ENCODE measurements at regions not wholly inside any gene's neighbourhood (a gene's known extent, or its start where the extent isn't known, plus 50 kb on each side); places are given as distances from the start of the nearest gene placed in this dataset.
"Not testable (repeated sequence)": the region's sequence is repeated elsewhere in the genome, so short reads cannot be mapped to it uniquely, and the experiment has no call there.

DNA sequence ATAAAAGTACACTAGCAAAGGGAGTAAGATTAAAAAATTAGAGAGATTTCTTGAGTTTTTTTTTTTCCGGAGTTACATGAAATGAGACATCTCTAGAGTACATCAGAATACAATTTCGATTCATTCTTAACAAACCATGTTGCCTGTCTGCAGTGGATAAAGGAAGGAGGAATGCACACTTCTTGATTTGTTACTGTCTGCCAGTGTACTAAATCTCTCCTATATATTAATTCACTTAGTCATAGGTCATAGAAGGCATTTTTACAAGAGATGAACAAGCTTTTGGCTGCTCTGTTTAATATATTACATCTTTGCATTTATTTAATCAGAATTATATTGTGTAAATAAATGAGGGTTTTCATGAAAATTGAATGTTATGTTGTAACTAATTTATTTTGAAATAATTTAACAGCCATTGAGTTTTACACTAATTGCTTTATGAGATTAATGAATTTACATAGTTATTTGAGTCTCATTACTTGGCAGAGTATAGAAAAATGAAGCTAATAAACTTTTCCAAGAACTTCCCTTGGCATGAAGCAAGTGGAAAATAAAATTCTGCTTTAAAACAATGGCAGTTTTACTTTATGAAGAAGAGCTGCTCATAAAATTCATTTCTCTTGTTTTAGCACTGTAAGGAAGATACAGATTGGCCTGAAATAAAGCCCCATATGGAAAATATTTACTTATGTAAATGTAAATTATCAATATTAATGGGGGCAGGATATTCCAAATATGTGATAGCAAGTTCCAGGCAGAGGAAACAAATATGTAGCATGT, 1284.7 kb downstream of the BRINP3 start:
- DNase-seq (ENCODE audit: low read depth), result no peak

DNA sequence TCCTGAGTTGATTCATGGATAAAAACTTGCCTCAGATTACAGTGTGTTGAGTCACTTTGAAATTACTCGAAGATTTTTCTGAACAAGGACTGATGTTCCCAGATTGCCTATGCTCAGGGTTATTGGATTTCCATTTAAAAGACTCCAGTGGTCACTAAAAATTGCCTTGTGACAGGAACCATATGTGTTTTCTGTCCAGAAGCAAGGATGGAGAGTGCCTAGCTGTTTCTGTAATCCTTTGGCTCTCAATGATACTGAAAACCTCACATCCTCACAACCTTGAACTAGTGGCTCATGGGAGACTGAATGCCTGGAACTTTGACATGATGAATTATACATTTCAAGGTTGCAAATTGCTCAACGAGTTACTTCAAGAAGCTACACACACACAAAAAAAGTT, 1271.8 kb downstream of the BRINP3 start:
- DNase-seq (ENCODE audit: low read depth), result no peak

DNA sequence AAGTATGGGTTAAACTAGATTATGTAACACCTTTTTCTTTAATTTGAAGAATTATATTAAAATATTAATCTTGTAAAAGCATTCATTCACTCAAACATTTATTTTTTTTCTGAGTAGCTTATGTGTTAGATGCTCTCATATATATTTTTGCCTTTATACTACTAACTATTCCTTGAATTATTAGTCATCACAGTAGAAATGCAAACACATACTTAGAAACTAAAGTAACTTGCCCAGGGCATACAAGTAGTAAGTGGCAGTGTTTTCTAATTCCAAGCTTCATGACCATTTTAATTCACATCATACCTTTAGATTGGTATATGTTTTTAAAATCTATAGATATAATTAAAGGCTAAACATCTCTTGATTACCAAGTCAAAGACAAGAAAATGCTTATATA, 1271.0 kb downstream of the BRINP3 start:
- no peak for DNase-seq (ENCODE audit: low read depth)

DNA sequence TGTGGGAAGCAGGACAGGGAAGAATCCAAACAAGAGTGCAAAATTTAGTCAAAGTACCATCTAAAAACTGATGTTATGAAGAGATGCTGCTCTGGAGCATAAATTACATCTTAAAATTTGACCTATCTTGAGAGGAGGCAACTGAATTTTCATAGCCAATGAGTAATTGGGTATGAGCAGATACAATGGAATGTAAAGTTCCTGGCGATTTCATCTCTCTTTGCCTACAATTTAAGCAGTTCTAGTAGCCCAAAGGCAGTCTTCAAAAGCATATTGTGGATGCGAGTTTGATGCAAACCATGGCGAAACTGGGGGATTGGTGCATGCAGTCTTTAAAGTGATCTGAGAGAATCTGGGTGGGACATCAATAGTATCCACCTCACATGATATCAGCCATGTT, 1265.9 kb downstream of the BRINP3 start:
- no peak for DNase-seq (ENCODE audit: low read depth)

DNA sequence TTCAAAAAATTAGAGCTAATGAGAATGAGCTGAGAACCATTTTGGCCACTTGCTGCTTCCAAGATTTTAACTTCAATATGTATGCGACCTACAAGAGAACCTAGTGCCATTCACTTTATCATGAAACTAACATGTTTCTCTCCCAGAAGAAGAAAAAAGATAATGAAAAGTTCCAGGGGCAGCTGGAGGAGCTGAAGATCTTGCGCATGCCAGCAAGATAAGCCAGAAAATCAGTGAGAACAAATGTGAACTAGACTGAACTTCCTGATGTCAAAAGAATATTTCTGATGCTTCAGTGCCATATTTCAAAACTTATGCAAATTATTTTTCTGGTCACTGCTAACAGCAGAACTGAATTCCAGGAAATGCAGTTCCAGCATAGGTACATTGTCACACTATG, 1265.1 kb downstream of the BRINP3 start:
- DNase-seq (ENCODE audit: low read depth), result no peak

DNA sequence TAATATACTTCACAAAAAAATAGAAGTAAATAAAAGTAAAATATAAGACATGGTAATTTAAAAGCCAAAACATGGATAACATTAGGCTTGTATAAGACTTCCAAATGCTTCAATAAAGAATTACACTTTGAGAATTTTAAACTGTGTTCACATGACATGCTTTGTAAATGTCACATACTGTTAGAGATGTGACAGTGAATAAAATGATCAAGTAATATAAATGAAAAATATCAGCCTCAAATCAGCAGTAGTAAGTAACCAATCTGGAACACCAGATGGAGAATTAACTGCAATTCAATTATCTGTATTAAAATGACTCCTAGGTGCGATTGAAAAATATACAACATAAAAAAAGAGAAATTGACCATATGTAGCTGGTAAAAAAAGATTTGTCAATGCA, 1260.8 kb downstream of the BRINP3 start:
- no peak for DNase-seq (ENCODE audit: low read depth)

DNA sequence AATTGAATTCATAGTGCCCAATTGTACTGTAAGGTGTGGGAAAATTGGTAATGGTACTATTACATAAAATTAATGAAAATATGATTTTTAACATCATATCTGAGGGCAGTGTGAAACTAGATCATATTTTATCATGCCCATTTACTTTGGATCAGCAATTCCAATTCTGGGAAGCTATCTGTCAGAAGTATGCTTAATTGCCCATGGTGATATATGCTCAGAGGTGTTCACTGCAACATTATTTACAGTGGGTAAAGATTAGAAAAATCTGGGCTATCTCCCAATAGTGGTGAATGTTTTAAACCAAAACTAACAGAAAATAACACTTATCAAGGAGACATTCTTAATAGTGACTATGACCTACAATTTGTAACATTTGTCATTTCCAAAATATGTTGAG, 1260.0 kb downstream of the BRINP3 start:
- no peak for DNase-seq (ENCODE audit: low read depth)

DNA sequence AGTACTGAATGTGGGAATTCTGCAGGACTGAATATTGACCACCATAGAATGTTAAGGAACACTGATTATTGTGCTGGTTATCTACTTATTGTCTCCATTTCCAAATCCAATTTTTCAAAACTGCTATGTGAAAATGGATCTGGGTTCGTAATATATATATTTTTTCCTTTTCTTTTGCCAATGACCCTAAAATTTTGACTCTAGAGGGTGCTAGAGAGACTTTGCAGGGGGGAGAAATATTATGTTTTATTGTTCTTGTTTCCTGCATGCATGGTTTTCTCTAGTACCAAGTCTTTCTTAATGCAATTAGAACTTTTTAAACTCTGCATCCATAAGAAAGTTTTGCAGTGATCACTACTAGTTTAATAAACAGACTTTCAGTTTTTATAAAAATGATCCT, 1256.9 kb downstream of the BRINP3 start:
- no peak for DNase-seq (ENCODE audit: low read depth)

DNA sequence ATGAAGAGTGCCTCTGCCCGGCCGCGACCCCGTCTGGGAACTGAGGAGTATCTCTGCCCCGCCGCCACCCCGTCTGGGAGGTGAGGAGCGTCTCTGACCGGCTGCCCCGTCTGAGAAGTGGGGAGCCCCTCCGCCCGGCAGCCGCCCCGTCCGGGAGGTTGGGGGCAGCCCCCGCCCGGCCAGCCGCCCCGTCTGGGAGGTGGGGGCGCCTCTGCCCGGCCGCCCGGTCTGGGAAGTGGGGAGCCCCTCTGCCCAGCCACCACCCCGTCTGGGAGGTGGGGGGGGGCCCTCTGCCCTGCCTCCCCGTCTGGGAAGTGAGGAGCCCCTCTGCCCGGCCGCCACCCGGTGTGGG, 1251.9 kb downstream of the BRINP3 start:
- DNase-seq (ENCODE audit: low read depth), result not testable (repeated sequence)

DNA sequence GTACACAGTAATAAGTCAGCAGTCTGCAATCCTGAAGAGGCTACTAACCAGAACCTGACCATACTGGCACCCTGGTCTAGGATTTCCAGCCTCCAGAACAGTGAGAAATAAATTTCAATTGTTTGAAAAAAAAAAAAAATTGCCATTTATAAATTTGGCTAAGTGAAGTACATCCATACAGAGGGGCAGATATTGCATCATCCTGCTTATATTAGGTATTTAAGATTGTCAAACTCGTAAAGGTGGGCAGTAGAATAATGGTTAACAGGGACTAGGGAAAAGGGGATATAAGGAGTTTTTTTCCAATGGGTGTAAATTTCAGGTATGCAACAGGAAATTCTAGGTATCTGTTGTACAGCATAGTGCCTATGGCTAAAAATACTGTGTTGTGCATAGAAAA, 1250.9 kb downstream of the BRINP3 start:
- no peak for DNase-seq (ENCODE audit: low read depth)

DNA sequence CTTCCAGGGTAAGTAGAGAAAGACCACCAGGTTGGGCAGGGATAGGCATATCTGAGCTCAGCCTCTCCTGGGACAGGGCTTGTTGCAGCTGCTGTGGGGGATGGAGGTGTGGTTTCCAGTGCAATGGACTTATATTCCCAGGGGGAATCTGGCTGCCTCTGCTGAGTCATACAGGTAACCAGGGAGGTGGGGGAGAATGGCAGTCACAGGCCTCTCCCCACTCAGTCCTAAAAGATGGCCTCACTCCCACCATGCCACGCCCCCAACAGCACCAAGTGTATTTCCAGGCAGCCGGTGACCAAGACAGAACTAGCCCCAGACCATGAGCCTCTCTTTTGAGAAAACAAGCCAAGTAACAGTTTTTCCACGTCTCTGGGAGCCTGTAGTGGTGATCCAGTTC, 1240.7 kb downstream of the BRINP3 start:
- DNase-seq (ENCODE audit: low read depth), result no peak

DNA sequence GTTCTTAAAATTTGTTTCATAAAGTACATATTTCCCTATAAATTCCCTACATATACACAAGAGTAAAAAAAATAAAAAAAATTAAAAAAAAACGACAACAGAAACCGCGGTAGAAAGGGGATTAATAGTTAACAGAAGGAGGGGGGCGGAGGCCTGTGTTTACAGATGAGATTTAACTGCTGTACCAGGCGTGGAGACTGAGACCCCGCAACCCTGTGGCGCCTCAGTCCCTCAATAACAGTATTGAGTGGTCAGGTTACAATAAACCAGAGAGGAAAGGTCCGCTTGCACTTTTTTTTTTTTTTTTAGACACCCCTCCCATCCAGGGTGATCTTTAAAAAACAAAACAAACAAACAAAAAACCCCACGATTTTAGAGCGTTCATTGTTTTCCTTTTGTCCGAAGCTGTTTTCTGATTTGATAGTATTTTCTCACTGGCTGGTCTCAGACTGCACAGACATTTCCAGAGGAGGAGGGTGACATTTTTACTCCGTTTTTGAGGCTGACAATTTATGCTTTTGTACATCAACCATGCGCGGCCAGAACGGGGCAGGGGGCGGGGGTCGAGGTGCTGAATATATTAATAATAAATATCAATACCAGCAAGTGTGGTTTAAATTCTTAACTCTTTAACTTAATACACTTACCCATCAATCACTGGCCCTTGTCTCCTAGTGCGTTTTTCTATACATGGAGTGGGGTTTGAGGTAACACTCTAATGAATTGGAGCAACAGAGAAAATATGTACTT, 1223.9 kb downstream of the BRINP3 start:
- no peak for DNase-seq (ENCODE audit: low read depth)

DNA sequence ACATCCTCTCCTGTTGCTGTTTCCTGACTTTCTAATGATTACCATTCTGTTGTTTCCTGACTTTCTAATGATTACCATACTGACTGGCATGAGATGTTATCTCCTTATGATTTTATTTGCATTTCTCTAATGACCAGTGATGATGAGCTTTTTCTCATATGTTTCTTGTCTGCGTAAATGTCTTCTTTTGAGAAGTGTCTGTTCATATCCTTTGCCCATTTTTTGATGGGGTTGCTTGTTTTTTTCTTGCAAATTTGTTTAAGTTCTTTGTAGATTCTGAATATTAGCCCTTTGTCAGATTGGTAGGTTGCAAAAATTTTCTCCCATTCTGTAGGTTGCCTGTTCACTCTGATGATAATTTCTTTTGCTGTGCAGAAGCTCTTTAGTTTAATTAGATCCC, 1216.5 kb downstream of the BRINP3 start:
- not testable (repeated sequence) for DNase-seq (ENCODE audit: low read depth)

DNA sequence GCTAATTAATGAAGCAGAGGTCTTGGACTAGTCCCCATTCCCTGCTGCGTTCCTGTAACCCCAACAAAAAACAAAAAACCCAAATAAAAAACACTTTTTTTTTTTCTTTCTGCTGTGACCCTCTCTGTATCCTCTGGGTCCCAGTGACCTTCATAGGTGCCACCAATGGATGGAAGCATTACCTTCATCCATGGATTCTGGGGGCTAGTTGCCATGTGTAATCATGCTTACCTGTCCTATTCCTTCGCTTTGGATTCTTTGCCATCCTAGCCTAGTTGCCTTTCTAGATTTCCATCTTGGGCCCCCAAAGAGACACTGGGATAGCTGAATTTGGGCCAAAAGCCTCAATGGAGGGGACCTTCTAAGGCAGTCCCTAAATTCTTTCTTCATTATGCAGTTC, 1208.7 kb downstream of the BRINP3 start:
- no peak for DNase-seq (ENCODE audit: low read depth)

DNA sequence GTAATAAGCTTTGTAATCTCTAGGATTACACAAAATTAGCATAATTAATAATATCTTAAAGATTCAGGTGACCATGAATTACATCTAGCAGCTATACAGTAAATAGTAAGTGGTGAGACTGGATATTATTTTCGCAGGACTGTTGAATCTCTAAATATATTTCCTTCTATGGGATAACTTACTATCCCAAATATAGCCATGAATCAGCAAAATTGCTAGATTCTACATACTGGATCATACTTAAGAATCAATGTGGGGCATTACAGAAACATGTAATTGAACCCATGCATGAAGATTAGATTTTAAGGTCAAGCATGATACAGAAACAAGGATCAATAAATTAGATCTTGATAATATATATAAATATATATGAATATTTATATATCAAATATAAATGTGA, 1203.4 kb downstream of the BRINP3 start:
- no peak for DNase-seq (ENCODE audit: low read depth)

DNA sequence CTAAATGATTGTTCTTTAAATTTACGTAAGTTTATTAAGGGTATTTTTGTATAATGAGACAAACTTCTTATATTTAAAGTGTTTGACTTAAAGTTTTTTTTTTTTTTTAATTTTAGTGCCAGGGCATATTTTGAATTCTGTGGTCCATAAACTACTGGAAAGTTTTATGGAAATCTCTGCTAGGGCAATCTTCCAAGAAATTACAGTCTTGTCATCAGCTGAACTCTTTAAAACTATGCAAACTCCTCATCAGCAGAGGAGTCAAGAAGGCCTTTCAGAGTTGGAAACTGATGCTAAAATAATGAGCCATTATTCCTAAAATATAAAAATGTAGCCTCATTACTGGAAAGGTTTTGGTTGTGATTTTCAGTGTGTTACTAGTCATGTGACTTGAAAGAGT, 1201.9 kb downstream of the BRINP3 start:
- no peak for DNase-seq (ENCODE audit: low read depth)

DNA sequence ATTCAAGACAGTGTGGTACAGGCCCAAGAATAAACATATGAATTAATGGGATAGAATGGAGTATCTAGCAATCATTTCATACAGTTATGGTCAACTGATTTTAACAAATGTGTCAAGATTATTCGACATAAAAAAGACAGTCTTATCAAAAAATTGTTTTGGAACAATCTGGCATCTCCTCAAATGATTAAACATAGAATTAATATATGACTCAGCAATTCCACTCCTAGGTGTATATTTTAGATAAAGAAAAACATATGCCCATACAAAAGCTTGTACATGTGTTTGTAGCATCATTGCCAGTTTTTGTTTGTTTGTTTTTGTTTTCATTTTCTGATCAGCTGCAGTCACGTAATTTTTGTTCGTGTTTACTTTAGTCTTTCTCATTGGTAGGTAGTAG, 1188.3 kb downstream of the BRINP3 start:
- DNase-seq (ENCODE audit: low read depth), result no peak

DNA sequence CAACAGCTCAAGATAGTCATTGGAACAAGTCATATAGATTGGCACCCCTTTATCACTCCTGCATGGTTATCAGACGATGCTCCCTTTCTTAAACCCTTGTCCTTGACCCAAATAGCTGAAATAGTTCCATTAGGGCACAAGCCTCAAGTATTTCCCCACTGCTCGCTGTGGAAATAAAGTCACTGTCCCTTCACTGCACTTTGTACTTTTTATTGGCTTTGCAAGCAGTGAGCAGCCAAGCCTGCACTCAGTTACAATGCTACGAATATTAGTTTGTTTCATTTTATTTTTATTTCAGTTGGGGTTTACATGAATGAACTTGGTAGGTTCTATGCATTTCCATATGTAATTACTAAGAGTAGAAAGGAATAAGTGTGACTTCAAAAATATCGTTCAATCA, 1176.4 kb downstream of the BRINP3 start:
- no peak for DNase-seq (ENCODE audit: low read depth)

DNA sequence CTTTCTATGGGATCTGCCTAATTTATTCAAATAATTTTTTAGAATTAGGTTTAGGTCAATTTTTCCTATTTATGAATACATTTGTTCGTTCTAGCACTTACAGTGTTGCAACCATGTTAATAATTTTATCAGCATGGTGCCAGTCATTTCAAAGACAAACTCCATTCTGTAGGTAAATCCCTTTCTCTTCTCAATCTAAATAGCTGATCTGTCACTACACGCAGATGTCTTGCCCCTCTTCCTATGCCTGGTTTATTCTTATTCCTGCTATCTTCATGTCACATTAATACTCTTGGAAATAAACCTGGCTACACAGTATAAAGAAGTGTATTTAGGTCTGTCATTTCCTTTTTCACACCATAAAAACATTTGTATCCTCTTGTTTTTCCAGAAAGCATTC, 1172.4 kb downstream of the BRINP3 start:
- DNase-seq (ENCODE audit: low read depth), result no peak

DNA sequence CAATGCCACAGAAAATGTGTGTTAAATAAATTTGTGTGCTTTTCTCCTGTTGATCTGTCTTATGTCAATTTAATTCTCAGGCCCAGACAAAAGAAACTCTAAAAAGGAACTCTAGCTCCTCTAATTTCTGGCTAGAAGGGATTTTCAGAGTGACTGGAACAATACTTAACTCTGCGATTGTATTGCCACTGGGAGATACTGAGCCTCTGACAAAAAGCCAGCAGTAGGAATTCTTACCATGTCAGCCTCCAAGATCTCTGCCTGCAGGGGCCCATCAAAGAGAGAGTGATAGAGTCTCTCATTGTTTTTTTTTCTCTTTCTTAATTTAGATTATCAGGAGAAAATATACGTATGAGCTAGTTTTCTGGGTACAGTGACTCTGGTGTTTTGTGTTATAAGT, 1165.7 kb downstream of the BRINP3 start:
- no peak for DNase-seq (ENCODE audit: low read depth)

DNA sequence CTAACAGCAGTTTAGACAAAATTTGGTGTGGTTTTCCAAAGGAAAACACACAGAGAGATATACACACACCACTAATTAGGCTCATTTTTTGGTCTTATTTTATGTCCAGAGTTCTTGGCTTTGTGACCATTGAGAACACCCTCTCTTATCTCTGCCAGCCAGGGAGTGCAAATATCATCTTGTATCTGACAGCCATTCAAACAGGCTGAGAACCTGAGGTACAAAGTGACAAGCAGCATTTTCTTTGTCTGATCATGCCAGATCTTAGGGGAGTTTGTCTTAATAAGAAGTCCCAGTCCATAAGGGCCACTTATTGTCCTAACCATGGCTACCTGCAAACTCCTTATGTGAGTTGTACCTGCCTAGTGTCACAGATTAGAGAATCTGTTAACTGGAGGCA, 1165.2 kb downstream of the BRINP3 start:
- no peak for DNase-seq (ENCODE audit: low read depth)

DNA sequence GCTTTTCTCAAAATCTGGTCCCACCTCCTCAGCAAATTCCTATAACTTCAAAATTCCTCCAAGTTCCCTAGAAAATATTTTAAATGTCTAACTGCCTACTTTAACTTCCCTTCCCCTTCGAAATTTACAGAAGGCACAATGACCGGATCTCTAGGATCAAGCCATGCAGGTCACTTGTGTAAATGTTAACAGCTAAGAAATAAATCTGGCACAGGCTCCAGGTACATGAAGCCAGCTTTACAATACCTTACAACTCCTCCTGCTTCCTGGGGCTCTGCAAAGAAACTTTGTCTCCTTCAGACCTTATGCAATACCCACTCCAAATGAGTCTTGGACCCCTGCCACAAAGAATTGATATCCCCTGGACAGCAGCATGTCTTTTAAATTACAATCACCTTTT, 1164.2 kb downstream of the BRINP3 start:
- no peak for DNase-seq (ENCODE audit: low read depth)

DNA sequence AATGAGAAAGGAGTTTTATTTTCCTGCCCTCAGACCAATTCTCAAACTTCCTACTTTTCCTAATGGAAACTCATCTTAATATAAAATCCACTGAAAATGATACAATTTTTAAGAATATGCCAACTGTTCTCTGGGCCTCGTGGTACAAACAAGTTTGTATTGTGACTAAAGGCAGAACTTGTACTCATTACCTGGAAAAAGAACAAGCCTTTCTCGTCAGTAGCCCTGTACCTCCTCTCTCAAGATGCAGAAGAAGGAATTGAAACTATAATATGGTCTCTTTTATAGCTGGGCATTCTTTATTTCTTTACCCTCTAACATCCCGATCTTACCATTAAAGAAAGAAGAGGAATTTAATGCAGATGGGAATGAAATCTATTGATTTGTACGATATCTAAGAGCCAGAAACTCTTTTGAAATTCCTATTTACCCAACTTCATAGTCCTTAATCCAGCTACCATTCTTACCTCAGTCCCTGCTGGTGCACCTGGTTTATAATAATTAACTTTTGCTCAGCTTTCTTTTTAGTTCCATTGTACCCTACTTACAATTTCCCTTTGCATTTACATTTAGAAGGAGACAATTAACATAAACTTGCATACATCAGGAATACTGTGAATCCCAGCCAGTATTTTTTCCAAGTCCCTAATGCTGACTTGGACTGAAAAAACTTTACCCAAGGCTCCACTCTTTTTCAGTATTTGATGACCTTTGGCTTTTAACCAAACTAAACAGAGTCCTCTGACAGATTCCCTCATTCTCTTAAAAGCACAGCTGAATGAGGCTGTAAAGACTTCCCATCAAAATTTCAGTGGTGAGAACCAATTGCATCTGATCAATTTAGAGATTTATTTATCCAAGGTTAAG, 1162.4 kb downstream of the BRINP3 start:
- DNase-seq (ENCODE audit: low read depth), result no peak

All from GM04504 (cell line).